Activated T-cell treated with anti-CD3 and anti-CD28 coated beads, Interleukin-2, amount 50 U/mL, for 4 hours (primary cell): ENCODE measurements at regions not wholly inside any gene's neighbourhood (a gene's known extent, or its start where the extent isn't known, plus 50 kb on each side); places are given as distances from the start of the nearest gene placed in this dataset.
"Not testable (repeated sequence)": the region's sequence is repeated elsewhere in the genome, so short reads cannot be mapped to it uniquely, and the experiment has no call there.

Experiments used
- ATAC-seq, 2 donors: fragments of 200-7000 bp; cut with Tn5 transposase; one replicate each; pipeline ENCODE4 v1.10.0; 2021
- DNase-seq: peaks from one replicate; pipeline ENCODE4 v3.0.0-alpha.2; 2020
- H3K27me3 Mint-ChIP-seq: one replicate; pipeline ENCODE4 v1.8.0; 2021; ENCODE audit warnings: low read depth, mixed read lengths
- H3K36me3 Mint-ChIP-seq: one replicate; pipeline ENCODE4 v1.8.0; 2022; ENCODE audit warnings: mixed read lengths; ENCODE audit not compliant: insufficient read depth
- H3K4me1 Mint-ChIP-seq: one replicate; pipeline ENCODE4 v1.8.0; 2021; ENCODE audit warnings: low read depth, mixed read lengths
- H3K4me3 Mint-ChIP-seq: one replicate; pipeline ENCODE4 v1.8.0; 2021; ENCODE audit warnings: mild to moderate bottlenecking, moderate library complexity, mixed read lengths
- H3K9me3 Mint-ChIP-seq: one replicate; pipeline ENCODE4 v1.8.0; 2021; ENCODE audit warnings: mixed read lengths

GRCh38 chr9:78441822-78442431, 145.0 kb downstream of the PSAT1 start:
- DNase-seq: no peak
- H3K36me3 Mint-ChIP-seq: no peaks in the 10 kb centered on the region
- no peak for ATAC-seq
- no peak overlapping the region for H3K4me3 Mint-ChIP-seq
- H3K27me3 Mint-ChIP-seq: peaks cover 21% of the 10 kb centered on the region
- no peaks in the 10 kb centered on the region for H3K9me3 Mint-ChIP-seq
- peaks cover 4% of the 10 kb centered on the region for H3K4me1 Mint-ChIP-seq

GRCh38 chr9:78442577-78442976, 145.7 kb downstream of the PSAT1 start:
- peaks cover 23% of the 10 kb centered on the region for H3K27me3 Mint-ChIP-seq
- not testable (repeated sequence) for DNase-seq, H3K9me3 Mint-ChIP-seq, H3K4me1 Mint-ChIP-seq, H3K36me3 Mint-ChIP-seq, H3K4me3 Mint-ChIP-seq, ATAC-seq

DNA sequence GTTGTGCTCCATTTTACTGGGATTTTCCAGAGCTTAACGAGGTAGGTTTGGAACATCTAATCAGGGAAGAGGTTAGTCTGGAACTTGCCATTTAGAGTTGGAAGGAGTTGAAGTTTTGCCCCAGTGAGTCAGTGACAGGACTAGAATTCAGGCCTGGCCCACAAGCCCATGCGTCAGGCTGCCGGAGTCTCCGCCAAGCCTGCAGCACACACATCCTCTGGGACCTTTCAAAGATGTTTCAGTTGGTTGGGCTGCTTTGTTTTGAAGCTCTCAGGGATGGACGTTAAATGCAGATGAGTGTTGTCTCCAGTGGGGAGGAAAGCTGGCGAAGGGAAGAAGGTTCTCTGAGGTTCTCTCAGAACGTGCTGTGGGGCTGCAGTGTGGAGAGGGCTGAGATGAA, 147.0 kb downstream of the PSAT1 start:
- ATAC-seq: no peak
- no peak overlapping the region for H3K4me3 Mint-ChIP-seq
- peaks cover 15% of the 10 kb centered on the region for H3K27me3 Mint-ChIP-seq
- H3K9me3 Mint-ChIP-seq: no peaks in the 10 kb centered on the region
- H3K4me1 Mint-ChIP-seq: peaks cover 4% of the 10 kb centered on the region
- DNase-seq: no peak
- H3K36me3 Mint-ChIP-seq: no peaks in the 10 kb centered on the region

GRCh38 chr9:78448960-78449673, 152.2 kb downstream of the PSAT1 start:
- H3K27me3 Mint-ChIP-seq: peaks cover 13% of the 10 kb centered on the region
- H3K4me1 Mint-ChIP-seq: no peaks in the 10 kb centered on the region
- DNase-seq: no peak
- H3K36me3 Mint-ChIP-seq: no peaks in the 10 kb centered on the region
- ATAC-seq: no peak
- no peak overlapping the region for H3K4me3 Mint-ChIP-seq
- no peaks in the 10 kb centered on the region for H3K9me3 Mint-ChIP-seq

DNA sequence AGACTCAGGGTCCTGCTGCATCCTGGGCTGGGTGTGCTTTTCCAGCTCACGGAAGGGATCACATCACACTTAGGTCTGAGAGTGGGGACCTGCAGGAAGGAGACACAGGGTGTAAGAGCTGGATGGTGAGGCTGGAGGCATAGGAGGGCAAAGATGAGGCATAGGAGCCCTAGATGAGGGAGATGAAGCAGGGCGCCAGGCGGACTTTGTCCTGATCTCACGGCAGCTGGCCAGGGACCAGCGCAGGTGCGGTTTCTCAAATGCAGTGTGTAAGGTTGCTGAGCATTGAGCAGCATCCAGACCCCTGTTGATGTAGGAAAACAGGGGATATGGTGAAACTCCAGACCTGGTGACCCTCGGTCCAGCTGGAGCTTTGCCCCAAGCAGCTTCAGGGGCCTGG, 156.5 kb downstream of the PSAT1 start:
- no peaks in the 10 kb centered on the region for H3K9me3 Mint-ChIP-seq
- peaks cover 12% of the 10 kb centered on the region for H3K27me3 Mint-ChIP-seq
- no peaks in the 10 kb centered on the region for H3K4me1 Mint-ChIP-seq
- no peak for ATAC-seq
- no peaks in the 10 kb centered on the region for H3K36me3 Mint-ChIP-seq
- no peak overlapping the region for H3K4me3 Mint-ChIP-seq
- DNase-seq: no peak

GRCh38 chr9:78462611-78463010, 165.7 kb downstream of the PSAT1 start:
- no peak overlapping the region for H3K4me3 Mint-ChIP-seq
- no peak for ATAC-seq
- no peaks in the 10 kb centered on the region for H3K36me3 Mint-ChIP-seq
- H3K27me3 Mint-ChIP-seq: peaks cover 1% of the 10 kb centered on the region
- H3K4me1 Mint-ChIP-seq: no peaks in the 10 kb centered on the region
- no peak for DNase-seq
- peaks cover 4% of the 10 kb centered on the region for H3K9me3 Mint-ChIP-seq

GRCh38 chr9:78463750-78464149, 166.8 kb downstream of the PSAT1 start:
- no peak overlapping the region for H3K4me3 Mint-ChIP-seq
- H3K9me3 Mint-ChIP-seq: peaks cover 4% of the 10 kb centered on the region
- DNase-seq: no peak
- no peak for ATAC-seq
- H3K4me1 Mint-ChIP-seq: no peaks in the 10 kb centered on the region
- H3K36me3 Mint-ChIP-seq: no peaks in the 10 kb centered on the region
- H3K27me3 Mint-ChIP-seq: peaks cover 4% of the 10 kb centered on the region

DNA sequence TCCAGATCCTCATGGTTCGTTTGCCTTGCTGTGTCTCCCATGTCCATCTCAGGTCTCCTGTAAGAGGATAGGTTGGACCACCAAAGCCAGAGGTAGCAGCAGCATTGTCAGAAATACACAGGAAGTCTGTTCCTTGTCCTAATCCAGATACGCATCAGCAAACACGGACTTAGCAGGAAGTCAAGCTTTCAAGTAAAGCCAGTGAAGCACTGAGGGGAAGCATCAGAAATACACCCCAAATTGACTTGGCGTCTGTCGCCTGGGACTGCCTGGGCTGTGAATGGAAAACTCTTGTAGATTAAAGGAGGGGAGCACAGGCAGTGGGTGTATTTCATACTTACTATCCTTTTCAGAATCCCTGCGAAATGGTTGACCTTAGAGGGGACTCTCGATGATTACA, 171.3 kb downstream of the PSAT1 start:
- no peak for ATAC-seq
- H3K36me3 Mint-ChIP-seq: no peaks in the 10 kb centered on the region
- H3K4me3 Mint-ChIP-seq: no peak overlapping the region
- no peak for DNase-seq
- H3K4me1 Mint-ChIP-seq: no peaks in the 10 kb centered on the region
- H3K27me3 Mint-ChIP-seq: peaks cover 6% of the 10 kb centered on the region
- H3K9me3 Mint-ChIP-seq: no peaks in the 10 kb centered on the region

- Mint-ChIP-seq H3K4me3 (no peak overlapping the region), H3K9me3 (no peaks in the 10 kb centered on the region), H3K27me3 (peaks cover 6% of the 10 kb centered on the region), H3K36me3 (no peaks in the 10 kb centered on the region), H3K4me1 (no peaks in the 10 kb centered on the region)
- no peak for ATAC-seq
- DNase-seq: no peak
Measured at GRCh38 chr9:78468974-78469576, 172.2 kb downstream of the PSAT1 start.

- no peak for DNase-seq
- no peaks in the 10 kb centered on the region for H3K36me3 Mint-ChIP-seq
Measured at GRCh38 chr9:78470216-78470615, 173.3 kb downstream of the PSAT1 start.

DNA sequence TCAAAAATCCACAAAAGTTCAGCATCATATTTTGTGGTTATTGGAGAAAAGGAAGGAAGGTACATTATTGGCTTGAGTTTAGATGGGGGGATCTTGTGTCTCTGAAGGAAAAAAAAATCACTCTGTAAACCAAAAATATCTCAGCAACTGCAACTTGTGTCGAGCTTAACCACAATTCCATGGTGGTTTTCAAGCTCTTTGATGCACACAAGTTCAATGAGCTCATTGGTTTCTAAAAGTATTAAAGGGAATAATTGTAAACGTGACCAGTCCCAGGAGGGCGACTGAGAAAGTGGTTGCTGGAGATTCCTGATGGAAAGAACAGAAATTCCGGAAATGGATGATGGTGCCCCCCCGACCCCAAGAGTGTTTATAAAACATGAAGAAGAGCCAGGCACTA, 173.8 kb downstream of the PSAT1 start:
- Mint-ChIP-seq H3K4me3 (no peak overlapping the region), H3K27me3 (peaks cover 6% of the 10 kb centered on the region)
- no peak for ATAC-seq

More at GRCh38 chr9:78470216-78470615, 173.3 kb downstream of the PSAT1 start:
- no peak for ATAC-seq
- H3K9me3 Mint-ChIP-seq: no peaks in the 10 kb centered on the region
- H3K27me3 Mint-ChIP-seq: peaks cover 6% of the 10 kb centered on the region
- no peak overlapping the region for H3K4me3 Mint-ChIP-seq
- H3K4me1 Mint-ChIP-seq: no peaks in the 10 kb centered on the region

GRCh38 chr9:78472111-78472510, 175.2 kb downstream of the PSAT1 start:
- Mint-ChIP-seq H3K27me3 (peaks cover 6% of the 10 kb centered on the region), H3K36me3 (no peaks in the 10 kb centered on the region), H3K4me3 (no peak overlapping the region), H3K9me3 (no peaks in the 10 kb centered on the region), H3K4me1 (no peaks in the 10 kb centered on the region)
- ATAC-seq: no peak
- DNase-seq: no peak

More for the DNA sequence above, 173.8 kb downstream of the PSAT1 start:
- no peaks in the 10 kb centered on the region for H3K9me3 Mint-ChIP-seq
- DNase-seq: no peak
- no peaks in the 10 kb centered on the region for H3K4me1 Mint-ChIP-seq
- H3K36me3 Mint-ChIP-seq: no peaks in the 10 kb centered on the region

GRCh38 chr9:78479441-78479840, 182.5 kb downstream of the PSAT1 start:
- no peak for ATAC-seq
- Mint-ChIP-seq H3K4me3 (no peak overlapping the region), H3K36me3 (no peaks in the 10 kb centered on the region), H3K27me3 (peaks cover 2% of the 10 kb centered on the region), H3K9me3 (peaks cover 16% of the 10 kb centered on the region), H3K4me1 (no peaks in the 10 kb centered on the region)
- no peak for DNase-seq

DNA sequence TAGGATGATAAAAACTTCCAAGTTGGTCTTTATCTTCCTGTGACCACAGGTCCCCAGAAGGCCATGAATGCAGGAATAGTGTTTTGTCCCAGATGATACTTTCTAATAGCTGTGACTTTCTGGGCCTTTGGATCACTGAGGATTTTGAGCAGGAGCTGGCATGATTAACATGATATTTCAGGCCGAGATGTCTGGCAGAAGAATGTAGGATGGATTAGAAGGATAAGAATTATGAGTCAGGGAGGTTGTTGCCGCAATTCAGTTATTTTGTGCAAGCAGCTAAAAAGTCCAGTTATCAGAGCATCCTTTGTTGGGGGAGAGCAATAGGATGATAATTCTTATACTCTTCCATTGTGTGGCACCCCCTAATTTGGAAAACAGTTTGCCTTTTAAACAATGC, 189.7 kb downstream of the PSAT1 start:
- ATAC-seq (no peak), DNase-seq (no peak)
- H3K36me3 Mint-ChIP-seq: no peaks in the 10 kb centered on the region
- peaks cover 1% of the 10 kb centered on the region for H3K27me3 Mint-ChIP-seq
- peaks cover 14% of the 10 kb centered on the region for H3K9me3 Mint-ChIP-seq
- H3K4me1 Mint-ChIP-seq: no peaks in the 10 kb centered on the region
- H3K4me3 Mint-ChIP-seq: no peak overlapping the region

DNA sequence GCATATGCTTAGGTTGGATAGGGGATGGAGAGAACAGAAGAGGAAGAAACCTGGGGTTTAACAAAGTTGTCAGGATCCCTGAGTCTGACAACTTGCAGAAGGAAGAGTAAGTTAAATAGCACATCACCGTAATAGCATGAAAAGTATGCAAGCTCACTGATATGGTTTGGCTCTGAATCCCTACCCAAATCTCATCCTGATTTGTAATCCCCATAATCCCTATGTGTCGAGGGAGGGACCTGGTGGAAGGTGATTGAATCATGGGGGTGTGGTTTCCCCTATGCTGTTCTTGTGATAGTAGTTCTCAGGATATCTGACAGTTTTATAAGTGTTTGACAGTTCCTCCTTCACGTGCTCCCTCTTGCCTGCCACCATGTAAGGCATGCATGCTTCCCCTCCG, 193.3 kb downstream of the PSAT1 start:
- Mint-ChIP-seq H3K4me1 (no peaks in the 10 kb centered on the region), H3K4me3 (no peak overlapping the region)

More for the DNA sequence above, 193.3 kb downstream of the PSAT1 start:
- ATAC-seq (no peak), DNase-seq (no peak)
- Mint-ChIP-seq H3K27me3 (peaks cover 1% of the 10 kb centered on the region), H3K36me3 (no peaks in the 10 kb centered on the region), H3K9me3 (no peaks in the 10 kb centered on the region)
